KMS-11 (cell line): ENCODE measurements at regions not wholly inside any gene's neighbourhood (a gene's known extent, or its start where the extent isn't known, plus 50 kb on each side); places are given as distances from the start of the nearest gene placed in this dataset.

Experiments used
- H2AFZ ChIP-seq: fragments of 200-600 bp; sonication (generic); 2 replicates; pipeline ENCODE4 v1.6.1; 2016; ENCODE audit warnings: antibody characterized with exemption, mixed run types, low read depth
- H3K27ac ChIP-seq: fragments of 200-600 bp; sonication (generic); 2 replicates; pipeline ENCODE4 v1.6.1; 2016; ENCODE audit warnings: mild to moderate bottlenecking, mixed run types
- H3K27me3 ChIP-seq: fragments of 200-600 bp; sonication (generic); 2 replicates; pipeline ENCODE4 v1.6.1; 2017; ENCODE audit warnings: mild to moderate bottlenecking, low read depth, mixed run types, moderate library complexity; ENCODE audit not compliant: insufficient read depth
- H3K36me3 ChIP-seq: fragments of 200-600 bp; sonication (generic); 2 replicates; pipeline ENCODE4 v1.6.1; 2017; ENCODE audit warnings: mild to moderate bottlenecking, mixed run types; ENCODE audit not compliant: insufficient read depth
- H3K4me1 ChIP-seq: fragments of 200-600 bp; sonication (generic); 2 replicates; pipeline ENCODE4 v1.6.1; 2016; ENCODE audit warnings: mild to moderate bottlenecking, low read depth, mixed run types; ENCODE audit not compliant: poor library complexity, severe bottlenecking
- H3K4me2 ChIP-seq: fragments of 200-600 bp; sonication (generic); 2 replicates; pipeline ENCODE4 v1.7.0; 2016; ENCODE audit warnings: mild to moderate bottlenecking, mixed run types
- H3K4me3 ChIP-seq: fragments of 200-600 bp; sonication (generic); IDR thresholded peaks from 2 replicates; pipeline ENCODE4 v1.6.1; 2017; ENCODE audit warnings: low read depth, low read length, mixed read lengths; ENCODE audit not compliant: insufficient read depth
- H3K79me2 ChIP-seq: fragments of 200-600 bp; sonication (generic); 2 replicates; pipeline ENCODE4 v1.6.1; 2016; ENCODE audit warnings: low read depth, mixed run types; ENCODE audit not compliant: insufficient read depth
- H3K9ac ChIP-seq: fragments of 200-600 bp; sonication (generic); 2 replicates; pipeline ENCODE4 v1.6.1; 2016; ENCODE audit warnings: mild to moderate bottlenecking, mixed run types
- H4K20me1 ChIP-seq: fragments of 200-600 bp; sonication (generic); 2 replicates; pipeline ENCODE4 v1.6.1; 2016; ENCODE audit warnings: mild to moderate bottlenecking, mixed run types; ENCODE audit not compliant: insufficient read depth
- CTCF ChIP-seq: fragments of 200-600 bp; sonication (generic); conservative IDR thresholded peaks from 2 replicates; pipeline ENCODE4 v1.6.1; 2017; ENCODE audit warnings: low read depth, mild to moderate bottlenecking, antibody characterized with exemption, low read length, moderate library complexity, mixed read lengths

- H3K79me2 ChIP-seq: no peaks in the 10 kb centered on the region
- TF ChIP-seq CTCF: no peak
- H2AFZ ChIP-seq: no peak overlapping the region
- H3K4me1 ChIP-seq: no peaks in the 10 kb centered on the region
- no peak overlapping the region for H3K27ac ChIP-seq
- H3K27me3 ChIP-seq: peaks cover 7% of the 10 kb centered on the region; the same call in 1 of the 2 replicates
- H3K4me3 ChIP-seq: no peak overlapping the region
- H3K4me2 ChIP-seq: no peak overlapping the region
- no peaks in the 10 kb centered on the region for H3K36me3 ChIP-seq
- no peaks in the 10 kb centered on the region for H4K20me1 ChIP-seq
- H3K9ac ChIP-seq: no peak overlapping the region
Measured at GRCh38 chr14:104512771-104513640, 66.6 kb upstream of the C14orf180 start.

DNA sequence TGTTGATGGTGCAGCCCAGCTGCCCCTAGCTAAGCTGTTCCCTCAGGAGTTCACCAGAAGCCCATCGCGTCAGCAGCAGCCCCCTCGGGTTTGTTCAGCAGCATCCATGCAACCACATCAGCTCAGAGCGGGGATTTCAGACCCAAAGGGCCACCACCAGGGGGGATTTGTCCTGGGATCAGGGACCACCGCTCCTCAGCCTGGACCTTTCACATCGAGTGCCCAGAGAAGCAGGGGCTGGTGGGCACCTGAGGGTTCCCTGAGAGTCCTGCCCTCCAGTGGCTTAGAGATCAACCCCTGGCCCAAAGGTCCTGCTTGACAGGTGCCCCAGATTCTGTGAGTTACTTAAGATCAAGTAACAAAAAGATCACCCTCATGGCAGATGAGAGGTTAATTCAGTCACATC is 65.9 kb upstream of the C14orf180 start:
- peaks cover 4% of the 10 kb centered on the region; the same call in 1 of the 2 replicates for H3K27me3 ChIP-seq
- no peaks in the 10 kb centered on the region for H3K36me3 ChIP-seq
- H3K4me2 ChIP-seq: no peak overlapping the region
- no peaks in the 10 kb centered on the region for H3K79me2 ChIP-seq
- H3K4me1 ChIP-seq: no peaks in the 10 kb centered on the region
- no peak overlapping the region for H3K9ac ChIP-seq
- no peak for TF ChIP-seq CTCF
- H4K20me1 ChIP-seq: no peaks in the 10 kb centered on the region
- no peak overlapping the region for H3K27ac ChIP-seq
- H3K4me3 ChIP-seq: no peak overlapping the region
- no peak overlapping the region for H2AFZ ChIP-seq

DNA sequence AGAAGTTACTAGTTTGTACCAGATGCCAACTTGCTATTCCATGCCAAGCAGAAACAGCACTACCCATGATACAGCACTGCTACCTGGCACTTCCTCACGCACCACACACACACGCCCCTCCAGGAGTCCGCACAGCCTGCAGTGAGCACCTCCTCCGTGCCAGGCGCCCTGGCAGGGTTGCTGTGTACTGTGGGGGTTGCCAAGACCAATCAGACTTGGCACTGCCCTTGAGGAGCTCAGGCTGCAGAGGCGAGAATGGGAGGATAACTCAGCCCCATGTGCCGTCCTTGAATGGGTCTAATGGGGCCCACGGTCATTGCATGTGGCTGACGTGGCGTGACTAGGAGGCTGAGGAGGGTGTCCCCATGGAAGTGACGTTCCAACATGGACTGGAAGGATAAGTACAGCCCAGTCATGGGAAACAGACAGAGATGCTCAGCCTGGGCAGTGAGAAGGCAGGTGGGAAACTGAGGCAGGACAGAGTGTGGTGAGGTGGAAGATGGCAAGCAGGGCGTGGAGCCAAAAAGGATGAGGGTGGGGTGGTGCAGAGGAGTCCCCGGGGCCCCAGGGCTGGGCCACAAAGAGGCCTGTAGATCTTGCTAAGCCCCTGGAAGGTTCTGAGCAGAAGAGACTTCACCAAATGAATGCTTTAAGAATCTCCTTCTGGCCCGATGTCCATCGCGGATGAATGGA is 65.3 kb upstream of the C14orf180 start:
- no peak overlapping the region for H3K9ac ChIP-seq
- no peak overlapping the region for H3K4me2 ChIP-seq
- no peaks in the 10 kb centered on the region for H3K36me3 ChIP-seq
- no peaks in the 10 kb centered on the region for H4K20me1 ChIP-seq
- peaks cover 8% of the 10 kb centered on the region; the same call in 1 of the 2 replicates for H3K27me3 ChIP-seq
- no peak for TF ChIP-seq CTCF
- no peak overlapping the region for H3K4me3 ChIP-seq
- no peaks in the 10 kb centered on the region for H3K4me1 ChIP-seq
- no peak overlapping the region for H2AFZ ChIP-seq
- no peaks in the 10 kb centered on the region for H3K79me2 ChIP-seq
- no peak overlapping the region for H3K27ac ChIP-seq

GRCh38 chr14:104515059-104515810 is 64.3 kb upstream of the C14orf180 start:
- Histone ChIP-seq H3K4me2 (no peak overlapping the region), H3K27me3 (peaks cover 12% of the 10 kb centered on the region; the same call in 1 of the 2 replicates), H3K27ac (no peak overlapping the region), H3K36me3 (no peaks in the 10 kb centered on the region), H3K4me1 (no peaks in the 10 kb centered on the region), H3K9ac (no peak overlapping the region), H3K4me3 (no peak overlapping the region), H3K79me2 (no peaks in the 10 kb centered on the region), H4K20me1 (no peaks in the 10 kb centered on the region), H2AFZ (no peak overlapping the region)
- TF ChIP-seq CTCF: no peak
